HepG2 (cell line): ENCODE measurements at regions not wholly inside any gene's neighbourhood (a gene's known extent, or its start where the extent isn't known, plus 50 kb on each side); places are given as distances from the start of the nearest gene placed in this dataset.

Experiments used
- ATAC-seq: fragments of 200-7000 bp; cut with Tn5 transposase; 3 replicates; pipeline ENCODE4 v1.9.1; 2020; ENCODE audit warnings: mild to moderate bottlenecking, moderate library complexity
- BruUV-seq: library from RNA; stranded (reverse); fragments of 400-500 nt; replicated peaks from 2 replicates; lab custom pipeline; 2021; lab: Mats Ljungman, UMichigan
- CTCF ChIA-PET: fragments of 300-600 bp; formaldehyde crosslinking; extraction: SDS; loops from one replicate; lab custom pipeline; 2021; ENCODE audit warnings: low total read pairs, inconsistent platforms, low intra/inter-chr PET ratio; lab: Yijun Ruan, JAX
- POLR2A ChIA-PET: fragments of 350-600 bp; sonication (Branson Sonifier 250); formaldehyde crosslinking; loops from one replicate; lab custom pipeline; 2020; ENCODE audit warnings: antibody characterized with exemption, inconsistent platforms; lab: Yijun Ruan, JAX
- DNase-seq: peaks from one replicate; pipeline ENCODE4 v3.0.0-alpha.2; 2015; ENCODE audit warnings: low spot score
- FAIRE-seq: peaks from 3 replicates; lab custom pipeline; 2011; peaks lifted over from hg19 to GRCh38; lab: Jason Lieb, UNC
- H2AFZ ChIP-seq: one replicate; pipeline ENCODE4 v1.6.1; 2011; ENCODE audit warnings: low read length, inconsistent platforms
- H3K27ac ChIP-seq: fragments of 300-600 bp; 3 replicates; pipeline ENCODE4 v1.8.0; 2011; ENCODE audit warnings: mixed run types, mild to moderate bottlenecking, mixed read lengths, low read length, inconsistent platforms; ENCODE audit not compliant: insufficient read depth; ENCODE audit errors: extremely low read length
- H3K27me3 ChIP-seq, 2 experiments: fragments of 200-600 bp in 1 of 2; 2 replicates in 1 of 2; 3 replicates in 1 of 2; pipeline versions ENCODE4 v1.6.0 to v1.8.0; 2011; ENCODE audit warnings: low read length in 2 of 2, mild to moderate bottlenecking in 2 of 2, moderate library complexity in 2 of 2, inconsistent platforms in 1 of 2; ENCODE audit not compliant: insufficient read depth in 2 of 2, control insufficient read depth in 1 of 2
- H3K36me3 ChIP-seq, 2 experiments: fragments of 200-600 bp in 1 of 2; replicated peaks in 1 of 2; 2 replicates in 1 of 2; 3 replicates in 1 of 2; pipeline versions ENCODE4 v1.5.1 to v1.8.0; 2011; ENCODE audit warnings: low read length in 2 of 2, inconsistent platforms in 1 of 2; ENCODE audit not compliant: insufficient read depth in 2 of 2, control insufficient read depth in 1 of 2
- H3K4me1 ChIP-seq: 2 replicates; pipeline ENCODE4 v1.5.1; 2012; ENCODE audit warnings: low read length, inconsistent platforms; ENCODE audit not compliant: insufficient read depth
- H3K4me2 ChIP-seq: 2 replicates; pipeline ENCODE4 v1.6.0; 2011; ENCODE audit warnings: low read depth, low read length, inconsistent platforms
- H3K4me3 ChIP-seq, 3 experiments: fragments of 200-600 bp in 1 of 3; sonication (generic), shearing (Covaris generic) in 1 of 3; replicated peaks in 1 of 3; 2 replicates each; pipeline ENCODE4 v1.5.1; 2011 to 2016; ENCODE audit warnings: low read length in 3 of 3, inconsistent platforms in 2 of 3, low read depth in 2 of 3, mild to moderate bottlenecking in 2 of 3, control low read depth in 1 of 3, mixed read lengths in 1 of 3; ENCODE audit not compliant: insufficient read depth in 1 of 3
- H3K79me2 ChIP-seq: one replicate; pipeline ENCODE4 v1.6.1; 2011; ENCODE audit warnings: low read length, inconsistent platforms; ENCODE audit not compliant: insufficient read depth
- H3K9ac ChIP-seq: 2 replicates; pipeline ENCODE4 v1.6.0; 2011; ENCODE audit warnings: mild to moderate bottlenecking, low read depth, low read length, inconsistent platforms; ENCODE audit not compliant: insufficient read depth
- H3K9me3 ChIP-seq: 2 replicates; pipeline ENCODE4 v1.5.1; 2012; ENCODE audit warnings: mild to moderate bottlenecking, low read length
- H4K20me1 ChIP-seq: 2 replicates; pipeline ENCODE4 v1.6.0; 2011; ENCODE audit warnings: inconsistent platforms, mild to moderate bottlenecking, low read length, moderate library complexity; ENCODE audit not compliant: insufficient read depth
- FUBP1 ChIP-seq: sonication (generic); formaldehyde crosslinking; IDR thresholded peaks from 2 replicates; pipeline ENCODE4 v1.5.1; 2020; ENCODE audit warnings: missing genetic modification reagents, mild to moderate bottlenecking, borderline replicate concordance
- HCFC1 ChIP-seq: fragments of 150-350 bp; IDR thresholded peaks from 2 replicates; pipeline ENCODE4 v1.6.1; 2014; ENCODE audit warnings: low read depth, low read length
- KAT7 ChIP-seq: IDR thresholded peaks from 2 replicates; pipeline ENCODE4 v1.6.1; 2018; ENCODE audit warnings: borderline replicate concordance, missing compliant biosample characterization
- ZNF142 ChIP-seq: sonication (generic); formaldehyde crosslinking; IDR thresholded peaks from 2 replicates; pipeline ENCODE4 v1.4.0; 2020; ENCODE audit warnings: missing genetic modification reagents
- ZNF607 ChIP-seq: sonication (generic); formaldehyde crosslinking; IDR thresholded peaks from 2 replicates; pipeline ENCODE4 v1.5.1; 2020; ENCODE audit warnings: missing genetic modification reagents, mild to moderate bottlenecking, borderline replicate concordance
- ZNF720 ChIP-seq: sonication (generic); formaldehyde crosslinking; IDR thresholded peaks from 2 replicates; pipeline ENCODE4 v1.4.0; 2020; ENCODE audit warnings: missing genetic modification reagents
- WGBS: methylation state at CpG from one replicate; pipeline ENCODE4 v1.1.6; 2017; ENCODE audit warnings: low lambda C conversion rate; 5-methylcytosine and 5-hydroxymethylcytosine counted together
- in situ Hi-C: cut with HindIII; loops from 2 replicates; pipeline ENCODE4 v1.10.0; 2017; ENCODE audit warnings: low pct_unique_long_range_greater_than_20kb; ENCODE audit not compliant: extremely low pct_ligation_motif_present
- intact Hi-C: fragments of 100-400 bp; cut with micrococcal nuclease; formaldehyde crosslinking; loops from one replicate; pipeline ENCODE4 v1.10.0; 2022; ENCODE audit not compliant: unreplicated experiment

GRCh38 chr19:30089086-30089665 is 147.1 kb downstream of the URI1 start (continued):
- TF ChIP-seq ZNF142 (CRISPR knock-in tag) (no peak), ZNF607 (no peak)

- POLR2A ChIA-PET = no interaction called here
- Histone ChIP-seq H3K4me1 (no peaks in the 10 kb centered on the region), H3K4me2 (no peak overlapping the region), H4K20me1 (no peaks in the 10 kb centered on the region), H3K36me3 (no peaks in the 10 kb centered on the region), H3K9ac (no peak overlapping the region), H3K27ac (no peak overlapping the region), H3K4me3 (no peak overlapping the region), H3K79me2 (no peaks in the 10 kb centered on the region), H3K27me3 (peaks cover 5 to 17% of the 10 kb centered on the region in 2 experiments; a peak in 3 of 5 replicates), H2AFZ (no peak overlapping the region), H3K9me3 (no peaks in the 10 kb centered on the region)
- no TSS peak for BruUV-seq
- no peak for FAIRE-seq
- intact Hi-C loops = no loop called here
- no peak for ATAC-seq
- TF ChIP-seq FUBP1 (CRISPR knock-in tag) = no peak
- no peak for TF ChIP-seq KAT7
- no peak for TF ChIP-seq HCFC1
- no peak for TF ChIP-seq ZNF720 (CRISPR knock-in tag)
- CTCF ChIA-PET = no interaction called here
- in situ Hi-C loops = no loop called here
- WGBS = 24% methylated on average over 6 of the region's 6 CpGs
- no peak for DNase-seq
Measured at GRCh38 chr19:30090476-30090875, 148.4 kb downstream of the URI1 start.
